ENCODE measurements at regions not wholly inside any gene's neighbourhood (a gene's known extent, or its start where the extent isn't known, plus 50 kb on each side); places are given as distances from the start of the nearest gene placed in this dataset.

GRCh38 chr14:25522926-25523325 lies 473.0 kb upstream of the STXBP6 start:
- DNase-seq (ENCODE audit: low spot score) (no peak), FAIRE-seq (no peak), ATAC-seq (no peak)
- ChIA-PET CTCF (ENCODE audit: low intra/inter-chr PET ratio, low total read pairs) (no interaction called here), POLR2A (no interaction called here)
- intact Hi-C loops (cut with micrococcal nuclease; ENCODE audit: unreplicated experiment), result no loop called here
- no peaks in the 10 kb centered on the region for H3K27me3 ChIP-seq (ENCODE audit: control insufficient read depth in 1 of 2, insufficient read depth in 2 of 2, low read length in 2 of 2)
- no peaks in the 10 kb centered on the region for H3K79me2 ChIP-seq (ENCODE audit: insufficient read depth, low read length)
- H3K4me3 ChIP-seq (replicated peaks in 1 of 3; ENCODE audit: insufficient read depth in 1 of 3, low read depth in 2 of 3, low read length in 3 of 3), result no peak overlapping the region
- in situ Hi-C loops (cut with HindIII; ENCODE audit: extremely low pct_ligation_motif_present, low pct_unique_long_range_greater_than_20kb), result no loop called here
- H3K9ac ChIP-seq (ENCODE audit: insufficient read depth, low read depth, low read length), result no peak overlapping the region
- no TSS peak for BruUV-seq (replicated peaks)
- H3K36me3 ChIP-seq (replicated peaks in 1 of 2; ENCODE audit: control insufficient read depth in 1 of 2, insufficient read depth in 2 of 2, low read length in 2 of 2), result no peaks in the 10 kb centered on the region
- H3K9me3 ChIP-seq (ENCODE audit: low read length), result peaks cover 87% of the 10 kb centered on the region
- H3K27ac ChIP-seq (ENCODE audit: extremely low read length, insufficient read depth, low read length), result no peak overlapping the region
- H3K4me1 ChIP-seq (ENCODE audit: insufficient read depth, low read length), result no peaks in the 10 kb centered on the region
- H3K4me2 ChIP-seq (ENCODE audit: low read depth, low read length), result no peak overlapping the region
- H2AFZ ChIP-seq (ENCODE audit: low read length), result no peak overlapping the region
- 0% methylated on average over 2 of the region's 2 CpGs for WGBS (ENCODE audit: low lambda C conversion rate)
- TF ChIP-seq ZNF556 (CRISPR knock-in tag; IDR thresholded peaks at IDR 0.05; ENCODE audit: borderline replicate concordance) (no peak), ZNF781 (CRISPR knock-in tag; IDR thresholded peaks at IDR 0.05; ENCODE audit: borderline replicate concordance, not compliant biosample characterization) (no peak), EZH2 (conservative IDR thresholded peaks at IDR 0.05; ENCODE audit: low read depth, low read length) (no peak), SOX6 (IDR thresholded peaks at IDR 0.05) (no peak), SOX6 (CRISPR knock-in tag; IDR thresholded peaks at IDR 0.05) (no peak), ZNF720 (CRISPR knock-in tag; IDR thresholded peaks at IDR 0.05) (no peak), NR1H2 (CRISPR knock-in tag; IDR thresholded peaks at IDR 0.05; ENCODE audit: borderline replicate concordance, low read depth) (no peak), KDM3A (CRISPR knock-in tag; IDR thresholded peaks at IDR 0.05; ENCODE audit: low read depth) (no peak), HNF4G (IDR thresholded peaks at IDR 0.05; ENCODE audit: borderline replicate concordance, low read depth, low read length) (no peak), HNF4G (CRISPR knock-in tag; IDR thresholded peaks at IDR 0.05; ENCODE audit: borderline replicate concordance, low read depth) (no peak), GABPA (IDR thresholded peaks at IDR 0.05; ENCODE audit: low read depth, low read length) (no peak), GABPA (CRISPR knock-in tag; IDR thresholded peaks at IDR 0.05; ENCODE audit: low read depth) (no peak), ZNF180 (CRISPR knock-in tag; IDR thresholded peaks at IDR 0.05; ENCODE audit: borderline replicate concordance, low read depth) (no peak), ATF7 (IDR thresholded peaks at IDR 0.05) (no peak), ATF7 (CRISPR knock-in tag; IDR thresholded peaks at IDR 0.05) (no peak), SOX13 (IDR thresholded peaks at IDR 0.05) (no peak), SOX13 (CRISPR knock-in tag; conservative IDR thresholded peaks at IDR 0.05 in 1 of 2, IDR thresholded peaks at IDR 0.05 in 1 of 2) (no peak), MED1 (CRISPR knock-in tag; IDR thresholded peaks at IDR 0.05) (no peak), SRSF1 (optimal IDR thresholded peaks at IDR 0.05; ENCODE audit: low read depth, low read length) (no peak), HDAC6 (IDR thresholded peaks at IDR 0.05; ENCODE audit: low read depth, low read length) (no peak)
- TF ChIP-seq, protein P1, sequence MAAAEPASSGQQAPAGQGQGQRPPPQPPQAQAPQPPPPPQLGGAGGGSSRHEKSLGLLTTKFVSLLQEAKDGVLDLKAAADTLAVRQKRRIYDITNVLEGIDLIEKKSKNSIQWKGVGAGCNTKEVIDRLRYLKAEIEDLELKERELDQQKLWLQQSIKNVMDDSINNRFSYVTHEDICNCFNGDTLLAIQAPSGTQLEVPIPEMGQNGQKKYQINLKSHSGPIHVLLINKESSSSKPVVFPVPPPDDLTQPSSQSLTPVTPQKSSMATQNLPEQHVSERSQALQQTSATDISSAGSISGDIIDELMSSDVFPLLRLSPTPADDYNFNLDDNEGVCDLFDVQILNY (CRISPR knock-in tag; conservative IDR thresholded peaks at IDR 0.05), result no peak
- TF ChIP-seq, protein P2, sequence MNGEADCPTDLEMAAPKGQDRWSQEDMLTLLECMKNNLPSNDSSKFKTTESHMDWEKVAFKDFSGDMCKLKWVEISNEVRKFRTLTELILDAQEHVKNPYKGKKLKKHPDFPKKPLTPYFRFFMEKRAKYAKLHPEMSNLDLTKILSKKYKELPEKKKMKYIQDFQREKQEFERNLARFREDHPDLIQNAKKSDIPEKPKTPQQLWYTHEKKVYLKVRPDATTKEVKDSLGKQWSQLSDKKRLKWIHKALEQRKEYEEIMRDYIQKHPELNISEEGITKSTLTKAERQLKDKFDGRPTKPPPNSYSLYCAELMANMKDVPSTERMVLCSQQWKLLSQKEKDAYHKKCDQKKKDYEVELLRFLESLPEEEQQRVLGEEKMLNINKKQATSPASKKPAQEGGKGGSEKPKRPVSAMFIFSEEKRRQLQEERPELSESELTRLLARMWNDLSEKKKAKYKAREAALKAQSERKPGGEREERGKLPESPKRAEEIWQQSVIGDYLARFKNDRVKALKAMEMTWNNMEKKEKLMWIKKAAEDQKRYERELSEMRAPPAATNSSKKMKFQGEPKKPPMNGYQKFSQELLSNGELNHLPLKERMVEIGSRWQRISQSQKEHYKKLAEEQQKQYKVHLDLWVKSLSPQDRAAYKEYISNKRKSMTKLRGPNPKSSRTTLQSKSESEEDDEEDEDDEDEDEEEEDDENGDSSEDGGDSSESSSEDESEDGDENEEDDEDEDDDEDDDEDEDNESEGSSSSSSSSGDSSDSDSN (CRISPR knock-in tag; IDR thresholded peaks at IDR 0.05), result no peak
- TF ChIP-seq, protein P3, sequence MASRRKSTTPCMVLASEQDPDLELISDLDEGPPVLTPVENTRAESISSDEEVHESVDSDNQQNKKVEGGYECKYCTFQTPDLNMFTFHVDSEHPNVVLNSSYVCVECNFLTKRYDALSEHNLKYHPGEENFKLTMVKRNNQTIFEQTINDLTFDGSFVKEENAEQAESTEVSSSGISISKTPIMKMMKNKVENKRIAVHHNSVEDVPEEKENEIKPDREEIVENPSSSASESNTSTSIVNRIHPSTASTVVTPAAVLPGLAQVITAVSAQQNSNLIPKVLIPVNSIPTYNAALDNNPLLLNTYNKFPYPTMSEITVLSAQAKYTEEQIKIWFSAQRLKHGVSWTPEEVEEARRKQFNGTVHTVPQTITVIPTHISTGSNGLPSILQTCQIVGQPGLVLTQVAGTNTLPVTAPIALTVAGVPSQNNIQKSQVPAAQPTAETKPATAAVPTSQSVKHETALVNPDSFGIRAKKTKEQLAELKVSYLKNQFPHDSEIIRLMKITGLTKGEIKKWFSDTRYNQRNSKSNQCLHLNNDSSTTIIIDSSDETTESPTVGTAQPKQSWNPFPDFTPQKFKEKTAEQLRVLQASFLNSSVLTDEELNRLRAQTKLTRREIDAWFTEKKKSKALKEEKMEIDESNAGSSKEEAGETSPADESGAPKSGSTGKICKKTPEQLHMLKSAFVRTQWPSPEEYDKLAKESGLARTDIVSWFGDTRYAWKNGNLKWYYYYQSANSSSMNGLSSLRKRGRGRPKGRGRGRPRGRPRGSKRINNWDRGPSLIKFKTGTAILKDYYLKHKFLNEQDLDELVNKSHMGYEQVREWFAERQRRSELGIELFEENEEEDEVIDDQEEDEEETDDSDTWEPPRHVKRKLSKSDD (CRISPR knock-in tag; IDR thresholded peaks at IDR 0.05; ENCODE audit: low read depth), result no peak
- no peaks in the 10 kb centered on the region for H4K20me1 ChIP-seq (ENCODE audit: insufficient read depth, low read length)

Measured in HepG2 (cell line).